SH-SY5Y (cell line): ENCODE measurements at regions not wholly inside any gene's neighbourhood (a gene's known extent, or its start where the extent isn't known, plus 50 kb on each side); places are given as distances from the start of the nearest gene placed in this dataset.

Experiments
- GATA2 ChIP-seq: IDR thresholded peaks from 2 replicates; pipeline ENCODE4 v1.6.1; 2011; ENCODE audit warnings: mild to moderate bottlenecking, low read depth, low read length
- GATA3 ChIP-seq: IDR thresholded peaks from 2 replicates; pipeline ENCODE4 v1.6.1; 2011; ENCODE audit warnings: low read depth, mild to moderate bottlenecking, low read length, moderate library complexity

GRCh38 chr5:116751684-116752083, 177.1 kb upstream of the SEMA6A start:
- TF ChIP-seq GATA3 (no peak), GATA2 (no peak)

GRCh38 chr5:116750631-116751580, 176.3 kb upstream of the SEMA6A start:
- no peak for TF ChIP-seq GATA3

- no peak for TF ChIP-seq GATA3
- no peak for TF ChIP-seq GATA2
Measured at GRCh38 chr5:116747881-116748280, 173.3 kb upstream of the SEMA6A start.

- TF ChIP-seq GATA3: no peak
- TF ChIP-seq GATA2: no peak
Measured at GRCh38 chr5:116746668-116747067, 172.0 kb upstream of the SEMA6A start.

- no peak for TF ChIP-seq GATA3
- no peak for TF ChIP-seq GATA2
Measured at GRCh38 chr5:116740771-116741170, 166.1 kb upstream of the SEMA6A start.

GRCh38 chr5:116739571-116739970, 164.9 kb upstream of the SEMA6A start:
- TF ChIP-seq GATA2: no peak
- no peak for TF ChIP-seq GATA3

GRCh38 chr5:116738615-116739261, 164.1 kb upstream of the SEMA6A start:
- TF ChIP-seq GATA3: no peak
- TF ChIP-seq GATA2: no peak

- TF ChIP-seq GATA3 (no peak), GATA2 (no peak)
Measured at GRCh38 chr5:116738239-116738614, 163.6 kb upstream of the SEMA6A start.

- TF ChIP-seq GATA3 (no peak), GATA2 (no peak)
Measured at GRCh38 chr5:116736671-116737070, 162.0 kb upstream of the SEMA6A start.

- TF ChIP-seq GATA2 (no peak), GATA3 (no peak)
Measured at GRCh38 chr5:116733991-116734975, 159.7 kb upstream of the SEMA6A start.

- TF ChIP-seq GATA3 (no peak), GATA2 (no peak)
Measured at GRCh38 chr5:116732591-116732990, 158.0 kb upstream of the SEMA6A start.

GRCh38 chr5:116731432-116731831, 156.8 kb upstream of the SEMA6A start:
- TF ChIP-seq GATA2 (no peak), GATA3 (no peak)

GRCh38 chr5:116730706-116731105, 156.1 kb upstream of the SEMA6A start:
- no peak for TF ChIP-seq GATA3

- TF ChIP-seq GATA3 (no peak), GATA2 (no peak)
Measured at GRCh38 chr5:116730185-116730584, 155.6 kb upstream of the SEMA6A start.

GRCh38 chr5:116727248-116727647, 152.6 kb upstream of the SEMA6A start:
- no peak for TF ChIP-seq GATA3
- TF ChIP-seq GATA2: no peak

- TF ChIP-seq GATA3 (no peak), GATA2 (no peak)
Measured at GRCh38 chr5:116724971-116725370, 150.3 kb upstream of the SEMA6A start.
